ENCODE measurements at regions not wholly inside any gene's neighbourhood (a gene's known extent, or its start where the extent isn't known, plus 50 kb on each side); places are given as distances from the start of the nearest gene placed in this dataset.

- TF ChIP-seq GATA3 (IDR thresholded peaks at IDR 0.05; ENCODE audit: low read depth, low read length) (no peak), GATA2 (IDR thresholded peaks at IDR 0.05; ENCODE audit: low read depth, low read length) (no peak)
These were observed 516.7 kb downstream of the NTRK3 start for GRCh38 chr15:87739866-87740265.

Measured in SH-SY5Y (cell line).